ENCODE measurements at regions not wholly inside any gene's neighbourhood (a gene's known extent, or its start where the extent isn't known, plus 50 kb on each side); places are given as distances from the start of the nearest gene placed in this dataset.

- Histone ChIP-seq H3K79me2 (ENCODE audit: control insufficient read depth, insufficient read depth, low read length) (no peaks in the 10 kb centered on the region), H3K9me1 (replicated peaks; ENCODE audit: control insufficient read depth, extremely low read depth, insufficient read depth, low read length) (no peaks in the 10 kb centered on the region), H3K27ac (ENCODE audit: insufficient read depth, low read depth, low read length) (no peak overlapping the region), H3K4me1 (ENCODE audit: control insufficient read depth, extremely low read depth, insufficient read depth, low read length) (no peaks in the 10 kb centered on the region), H3K36me3 (ENCODE audit: control insufficient read depth in 2 of 2, extremely low read depth in 1 of 2, insufficient read depth in 2 of 2, low read length in 2 of 2) (no peaks in the 10 kb centered on the region), H3K4me2 (ENCODE audit: insufficient read depth, low read length) (no peak overlapping the region), H3K27me3 (ENCODE audit: control insufficient read depth in 2 of 2, insufficient read depth in 2 of 2, low read length in 2 of 2) (no peaks in the 10 kb centered on the region), H3K9me3 (replicated peaks; ENCODE audit: control insufficient read depth, insufficient read depth, low read length) (peaks cover 6% of the 10 kb centered on the region), H4K20me1 (replicated peaks; ENCODE audit: control insufficient read depth, extremely low read depth, insufficient read depth, low read length) (no peaks in the 10 kb centered on the region), H3K4me3 (replicated peaks in 1 of 3; ENCODE audit: insufficient read depth in 1 of 3, low read depth in 1 of 3, low read length in 3 of 3) (no peak overlapping the region), H3K9ac (replicated peaks; ENCODE audit: extremely low read depth, insufficient read depth, low read length) (no peak overlapping the region), H2AFZ (ENCODE audit: low read depth, low read length) (no peak overlapping the region)
- ChIA-PET POLR2A (no interaction called here), CTCF (no interaction called here)
- no peak for TF ChIP-seq CTCF (IDR thresholded peaks at IDR 0.05; ENCODE audit: extremely low read depth in 1 of 2, insufficient read depth in 1 of 2, low read depth in 1 of 2, low read length in 2 of 2)
- TF ChIP-seq GATA2 (IDR thresholded peaks at IDR 0.05; ENCODE audit: insufficient read depth, insufficient read length, low read depth, low read length), result no peak
- no peak for TF ChIP-seq MYC (IDR thresholded peaks at IDR 0.05; ENCODE audit: low read depth, low read length)
- TF ChIP-seq FOS (IDR thresholded peaks at IDR 0.05; ENCODE audit: borderline replicate concordance, insufficient read depth, low read length), result no peak
- no peak for TF ChIP-seq EZH2 (IDR thresholded peaks at IDR 0.05; ENCODE audit: borderline replicate concordance, low read depth, low read length, severe bottlenecking)
- no peak for TF ChIP-seq POLR2A (IDR thresholded peaks at IDR 0.05; ENCODE audit: low read depth, low read length)
- no peak for TF ChIP-seq JUN (IDR thresholded peaks at IDR 0.05; ENCODE audit: borderline replicate concordance, insufficient read depth, insufficient read length, low read depth)
- TF ChIP-seq POLR2AphosphoS5 (IDR thresholded peaks at IDR 0.05; ENCODE audit: insufficient read depth, low read depth, low read length), result no peak
- no TSS peak for BruUV-seq (replicated peaks)
- intact Hi-C loops (cut with micrococcal nuclease), result no loop called here
- FAIRE-seq (no peak), DNase-seq (ENCODE audit: low read depth, low spot score) (no peak)
- dilution Hi-C loops (cut with MboI; ENCODE audit: extremely low pct_ligation_motif_present, low sequenced_read_pairs), result no loop called here
Observed at GRCh38 chr2:128813352-128814034, 494.8 kb upstream of the HS6ST1 start.
